ENCODE measurements at regions not wholly inside any gene's neighbourhood (a gene's known extent, or its start where the extent isn't known, plus 50 kb on each side); places are given as distances from the start of the nearest gene placed in this dataset.

DNA sequence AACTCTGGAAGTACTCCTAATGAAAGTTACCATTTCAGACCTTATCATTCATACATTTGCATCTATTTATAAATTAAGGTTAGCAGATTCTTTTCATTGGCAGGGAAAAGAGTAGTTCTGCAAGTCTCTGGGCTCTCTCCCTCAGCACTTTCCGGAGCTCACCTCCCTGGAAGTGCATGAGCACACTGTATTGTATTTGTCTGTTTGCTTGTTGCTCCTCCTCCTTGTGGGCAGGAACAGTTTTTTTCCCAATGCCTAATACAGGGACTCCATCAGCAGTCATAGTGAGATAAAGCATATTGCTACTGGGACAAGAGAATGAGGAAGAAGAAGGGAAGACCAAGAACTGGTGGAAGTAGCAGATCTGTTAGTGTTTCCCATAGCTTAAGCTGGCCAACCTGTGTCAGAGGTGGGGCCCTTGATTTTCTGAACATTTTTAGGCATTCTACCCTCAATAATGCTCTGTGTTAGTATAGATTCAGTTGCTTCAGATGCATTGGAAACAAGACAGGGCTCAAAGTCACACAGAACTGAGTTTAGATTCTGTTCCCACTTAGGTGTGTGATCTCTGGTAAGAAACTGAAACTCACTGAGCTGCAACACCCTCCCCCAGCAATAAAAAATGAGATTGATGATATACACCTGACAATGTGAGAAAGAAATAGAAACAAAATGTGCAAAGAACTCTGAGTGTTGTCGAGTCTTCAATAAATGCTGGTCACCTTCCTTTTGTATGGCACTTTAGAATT is 407.8 kb downstream of the TUSC7 start:
- no peak for DNase-seq
- Histone ChIP-seq H3K4me1 (peaks cover 23% of the 10 kb centered on the region), H3K9me3 (replicated peaks) (no peaks in the 10 kb centered on the region), H3K4me3 (no peak overlapping the region), H3K27ac (no peak overlapping the region), H3K27me3 (no peaks in the 10 kb centered on the region), H3K36me3 (no peaks in the 10 kb centered on the region)

DNA sequence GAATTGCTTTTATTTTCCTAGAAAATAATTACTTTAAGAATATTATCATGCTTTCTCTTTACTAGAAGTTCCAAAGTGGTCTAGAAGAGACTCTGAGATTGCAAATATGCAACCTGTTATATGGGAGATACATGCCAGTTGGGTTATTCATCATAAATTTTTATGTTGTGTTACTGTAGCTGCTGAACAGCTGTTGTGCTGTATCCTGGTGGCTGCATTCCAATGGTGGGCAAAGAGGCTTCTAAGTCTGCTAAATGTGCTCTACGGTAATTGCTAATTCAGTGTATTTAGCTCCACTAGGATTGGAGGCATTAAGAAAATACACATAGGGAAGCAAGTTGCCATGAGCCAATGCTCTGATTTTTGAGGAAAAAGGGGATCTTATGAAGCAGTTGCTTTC is 409.0 kb downstream of the TUSC7 start:
- Histone ChIP-seq H3K27me3 (no peaks in the 10 kb centered on the region), H3K9me3 (replicated peaks) (no peaks in the 10 kb centered on the region), H3K4me3 (no peak overlapping the region), H3K27ac (peak overlapping the region; percentile 11), H3K36me3 (no peaks in the 10 kb centered on the region), H3K4me1 (peaks cover 23% of the 10 kb centered on the region)
- peak; percentile 52 to 53 for DNase-seq

DNA sequence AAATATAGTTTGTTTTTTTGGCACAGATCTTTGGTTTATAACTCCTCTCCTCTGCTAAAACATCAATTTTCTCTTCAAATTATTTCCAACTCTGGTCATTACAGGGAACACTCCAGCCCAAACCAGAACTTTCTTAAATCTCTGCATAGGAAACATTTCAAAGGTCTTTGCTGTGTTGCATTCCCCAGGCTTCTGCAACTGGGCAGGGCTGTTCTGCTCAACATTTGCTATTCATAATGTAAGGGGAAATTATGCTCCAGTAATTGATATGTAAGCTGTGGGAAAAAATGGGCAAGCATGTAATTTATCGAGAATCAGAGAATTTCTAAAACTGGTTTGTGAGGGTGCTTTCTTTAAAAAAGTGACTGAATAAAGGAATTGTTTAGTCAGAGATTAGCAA is 410.4 kb downstream of the TUSC7 start:
- H3K4me3 ChIP-seq: no peak overlapping the region
- DNase-seq: no peak
- H3K27me3 ChIP-seq: no peaks in the 10 kb centered on the region
- peaks cover 20% of the 10 kb centered on the region for H3K4me1 ChIP-seq
- no peaks in the 10 kb centered on the region for H3K9me3 ChIP-seq (replicated peaks)
- H3K36me3 ChIP-seq: no peaks in the 10 kb centered on the region
- no peak overlapping the region for H3K27ac ChIP-seq

DNA sequence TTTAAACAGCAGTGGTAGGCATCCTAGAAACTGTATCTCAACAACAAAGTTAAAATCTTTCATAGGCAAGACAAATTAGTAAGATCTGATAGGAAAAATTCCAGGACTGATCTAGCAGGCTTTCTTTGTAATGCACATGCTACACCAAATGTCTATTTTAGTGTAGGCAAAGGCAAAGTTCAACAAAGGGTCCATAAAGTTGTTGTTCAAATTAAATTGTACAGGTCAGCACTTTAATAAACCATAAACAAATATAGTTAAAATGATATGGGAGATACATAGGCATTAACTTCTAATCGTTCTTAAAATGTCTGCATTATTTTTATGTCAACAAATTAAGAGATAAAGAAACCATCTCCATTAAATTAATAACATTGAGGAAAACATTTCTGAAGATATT is 413.0 kb downstream of the TUSC7 start:
- Histone ChIP-seq H3K4me1 (peaks cover 16% of the 10 kb centered on the region), H3K9me3 (replicated peaks) (no peaks in the 10 kb centered on the region), H3K36me3 (no peaks in the 10 kb centered on the region), H3K27ac (no peak overlapping the region), H3K4me3 (no peak overlapping the region), H3K27me3 (no peaks in the 10 kb centered on the region)
- no peak for DNase-seq

DNA sequence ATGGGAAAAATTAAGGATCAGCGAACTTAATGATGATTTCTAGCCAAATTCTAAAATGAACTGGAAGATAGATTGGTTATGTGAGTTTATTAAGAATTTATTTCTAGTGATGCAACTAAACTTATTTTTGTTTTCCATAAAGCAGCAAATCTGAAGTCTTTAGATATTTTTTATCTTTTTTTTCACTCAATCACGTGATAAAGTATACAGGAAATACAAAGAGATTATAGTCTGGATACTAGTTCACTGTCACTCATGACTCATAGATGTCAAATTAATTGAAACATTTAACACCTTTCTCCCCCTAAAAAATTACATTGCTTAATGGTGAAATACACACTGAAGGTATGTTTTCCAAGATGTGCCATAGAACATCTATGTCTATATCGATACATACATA is 416.9 kb downstream of the TUSC7 start:
- no peak for DNase-seq
- Histone ChIP-seq H3K9me3 (replicated peaks) (no peaks in the 10 kb centered on the region), H3K4me3 (no peak overlapping the region), H3K27ac (no peak overlapping the region), H3K36me3 (no peaks in the 10 kb centered on the region), H3K27me3 (no peaks in the 10 kb centered on the region), H3K4me1 (no peaks in the 10 kb centered on the region)

DNA sequence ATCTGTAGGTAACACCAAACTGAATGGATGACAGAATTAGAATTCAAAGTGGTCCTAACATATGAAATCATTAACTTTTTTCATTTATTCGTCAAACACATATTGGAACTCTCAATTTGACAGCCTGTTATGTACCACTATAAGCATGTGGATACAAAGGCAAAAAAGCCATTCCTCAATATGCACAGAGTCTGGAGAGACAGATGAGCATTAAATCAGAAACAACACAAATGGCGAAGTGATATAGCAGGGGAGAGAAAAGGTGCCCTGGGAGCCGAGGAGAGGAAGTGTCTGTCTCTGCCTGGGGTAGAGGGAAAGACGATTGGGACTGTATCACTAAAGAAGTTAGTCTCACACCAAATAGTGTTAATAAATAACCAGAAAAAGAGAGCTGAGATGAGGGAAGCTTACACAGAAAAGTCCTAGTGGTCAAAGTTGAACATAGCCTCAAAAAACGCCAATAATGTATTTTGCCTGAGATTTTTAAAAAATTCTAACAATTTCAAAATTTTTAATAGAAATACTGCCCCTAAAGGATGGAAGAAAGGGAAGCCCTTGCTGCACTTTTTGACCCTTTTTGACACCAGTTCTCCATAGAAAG is 417.5 kb downstream of the TUSC7 start:
- no peaks in the 10 kb centered on the region for H3K4me1 ChIP-seq
- H3K4me3 ChIP-seq: no peak overlapping the region
- H3K27ac ChIP-seq: no peak overlapping the region
- H3K36me3 ChIP-seq: no peaks in the 10 kb centered on the region
- H3K27me3 ChIP-seq: no peaks in the 10 kb centered on the region
- DNase-seq: no peak
- no peaks in the 10 kb centered on the region for H3K9me3 ChIP-seq (replicated peaks)

DNA sequence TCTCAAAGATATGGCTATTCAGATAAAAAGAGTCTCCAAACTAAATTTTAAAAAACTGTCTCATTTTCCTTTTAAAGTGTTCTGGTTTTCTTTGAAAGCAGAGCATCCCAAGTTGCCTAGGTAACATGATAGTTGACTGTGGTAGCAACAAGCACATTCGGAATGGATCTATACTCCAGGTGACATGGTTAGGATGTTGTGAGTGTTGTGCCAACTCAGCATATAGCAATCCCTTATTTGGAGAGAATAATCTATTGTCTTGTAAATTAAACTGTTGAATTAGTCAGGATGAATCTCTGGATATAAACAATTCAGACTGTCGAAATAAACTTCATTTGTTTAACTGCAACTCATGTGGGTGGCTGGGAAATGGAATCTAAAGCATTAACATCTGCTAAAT is 418.6 kb downstream of the TUSC7 start:
- Histone ChIP-seq H3K9me3 (replicated peaks) (no peaks in the 10 kb centered on the region), H3K4me3 (no peak overlapping the region), H3K27ac (no peak overlapping the region), H3K4me1 (no peaks in the 10 kb centered on the region), H3K36me3 (no peaks in the 10 kb centered on the region), H3K27me3 (no peaks in the 10 kb centered on the region)
- no peak for DNase-seq

DNA sequence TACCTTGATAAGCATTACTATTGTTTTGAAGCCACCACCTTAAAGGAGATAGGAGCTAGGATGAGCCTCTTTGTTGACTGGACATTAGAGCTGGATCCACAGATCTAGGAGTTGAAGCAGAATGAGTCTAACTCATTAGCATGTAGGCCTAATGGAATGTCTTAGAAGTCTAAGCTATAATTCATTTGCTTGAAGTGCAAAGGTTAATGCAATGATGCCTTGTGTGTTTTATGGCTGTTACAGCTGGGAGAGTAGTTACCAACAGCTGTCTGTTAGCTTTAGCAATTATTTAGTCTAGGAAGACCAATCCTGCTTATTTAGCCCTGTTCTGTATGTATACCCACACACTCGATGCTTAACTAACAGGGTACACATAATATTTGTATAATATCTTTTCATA is 419.3 kb downstream of the TUSC7 start:
- no peaks in the 10 kb centered on the region for H3K4me1 ChIP-seq
- H3K4me3 ChIP-seq: no peak overlapping the region
- H3K27ac ChIP-seq: no peak overlapping the region
- H3K36me3 ChIP-seq: no peaks in the 10 kb centered on the region
- no peaks in the 10 kb centered on the region for H3K27me3 ChIP-seq
- no peak for DNase-seq
- no peaks in the 10 kb centered on the region for H3K9me3 ChIP-seq (replicated peaks)

DNA sequence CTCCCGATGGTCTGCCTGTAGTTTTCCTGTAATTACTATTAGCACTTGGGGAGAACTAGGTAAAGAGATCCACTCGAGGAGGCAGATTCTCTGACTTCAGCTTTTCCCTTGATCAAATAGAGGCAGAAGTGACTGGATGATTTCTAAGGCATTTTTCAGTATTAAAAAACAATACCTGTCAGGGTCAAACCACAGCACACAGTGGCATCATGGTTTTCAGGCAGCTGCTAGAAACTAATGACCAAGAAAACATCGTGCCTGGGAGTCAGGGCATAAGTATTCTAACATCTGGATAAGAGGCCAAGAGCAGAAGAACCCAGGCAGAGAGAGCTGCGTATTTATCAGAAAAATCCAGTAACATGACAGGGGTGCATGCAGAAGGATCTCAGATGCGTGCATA is 419.9 kb downstream of the TUSC7 start:
- no peak for DNase-seq
- H3K4me3 ChIP-seq: no peak overlapping the region
- H3K27me3 ChIP-seq: no peaks in the 10 kb centered on the region
- no peaks in the 10 kb centered on the region for H3K36me3 ChIP-seq
- no peak overlapping the region for H3K27ac ChIP-seq
- no peaks in the 10 kb centered on the region for H3K4me1 ChIP-seq
- no peaks in the 10 kb centered on the region for H3K9me3 ChIP-seq (replicated peaks)

DNA sequence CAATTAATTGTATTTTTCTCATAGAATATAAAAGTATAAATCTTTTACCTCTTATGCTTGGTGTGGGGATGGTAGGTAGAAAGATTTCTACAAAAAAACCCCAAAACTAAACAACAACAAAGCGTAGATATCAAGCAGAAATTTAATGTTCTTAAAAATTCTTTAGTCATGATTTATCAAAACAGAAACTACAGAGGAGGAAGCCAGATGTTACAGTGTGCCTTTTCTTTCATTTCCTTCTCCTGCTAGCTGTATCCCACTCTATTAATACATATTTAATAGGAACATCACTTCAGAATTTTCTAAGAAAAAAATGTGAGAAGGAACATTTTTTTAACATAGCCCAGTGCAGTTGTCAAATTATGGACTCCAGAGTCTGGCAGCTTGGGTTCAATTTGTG is 420.6 kb downstream of the TUSC7 start:
- no peak overlapping the region for H3K4me3 ChIP-seq
- no peaks in the 10 kb centered on the region for H3K4me1 ChIP-seq
- DNase-seq: no peak
- H3K9me3 ChIP-seq (replicated peaks): no peaks in the 10 kb centered on the region
- no peak overlapping the region for H3K27ac ChIP-seq
- H3K36me3 ChIP-seq: no peaks in the 10 kb centered on the region
- H3K27me3 ChIP-seq: no peaks in the 10 kb centered on the region

DNA sequence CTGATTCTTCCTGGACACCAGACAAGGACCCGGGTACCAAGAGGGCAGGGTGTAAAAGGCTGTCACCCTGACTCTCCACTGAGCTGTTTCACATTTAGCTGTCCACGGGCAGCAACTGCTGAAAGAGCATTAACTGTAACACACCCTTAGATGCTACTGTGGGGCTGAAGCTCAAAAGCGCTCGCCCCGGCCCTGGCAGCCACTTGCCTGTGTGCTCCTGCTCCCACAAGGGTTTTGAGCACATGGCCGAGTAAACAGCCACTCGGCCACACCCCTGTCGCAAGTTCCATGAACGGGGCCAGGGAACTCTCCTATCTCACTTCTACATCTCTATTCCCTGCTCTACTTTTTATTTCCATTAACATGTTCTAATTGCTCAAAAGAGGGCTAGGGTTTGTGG is 421.7 kb downstream of the TUSC7 start:
- Histone ChIP-seq H3K36me3 (no peaks in the 10 kb centered on the region), H3K4me1 (no peaks in the 10 kb centered on the region), H3K27me3 (no peaks in the 10 kb centered on the region), H3K4me3 (no peak overlapping the region), H3K27ac (no peak overlapping the region), H3K9me3 (replicated peaks) (no peaks in the 10 kb centered on the region)
- no peak for DNase-seq

DNA sequence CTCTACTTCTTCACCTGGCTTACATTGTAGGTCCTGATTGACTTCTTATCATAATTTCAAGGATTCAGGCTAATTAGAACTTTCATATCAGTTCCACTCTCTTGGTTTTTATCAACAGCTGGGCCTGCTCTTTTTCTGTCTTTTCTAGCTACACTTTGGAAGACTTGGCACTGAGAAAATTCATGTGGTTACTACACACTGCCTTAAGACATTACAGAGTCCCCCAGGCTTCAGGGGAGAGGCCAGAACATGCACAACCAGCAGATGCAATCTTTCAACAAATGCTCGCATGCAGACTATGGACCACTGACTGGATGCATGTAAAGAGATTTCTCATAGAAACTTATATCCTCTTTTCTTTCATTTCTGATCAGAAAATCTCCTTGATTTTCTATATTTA is 423.5 kb downstream of the TUSC7 start:
- Histone ChIP-seq H3K4me1 (no peaks in the 10 kb centered on the region), H3K4me3 (no peak overlapping the region), H3K9me3 (replicated peaks) (no peaks in the 10 kb centered on the region), H3K27me3 (no peaks in the 10 kb centered on the region), H3K36me3 (no peaks in the 10 kb centered on the region), H3K27ac (no peak overlapping the region)
- no peak for DNase-seq

DNA sequence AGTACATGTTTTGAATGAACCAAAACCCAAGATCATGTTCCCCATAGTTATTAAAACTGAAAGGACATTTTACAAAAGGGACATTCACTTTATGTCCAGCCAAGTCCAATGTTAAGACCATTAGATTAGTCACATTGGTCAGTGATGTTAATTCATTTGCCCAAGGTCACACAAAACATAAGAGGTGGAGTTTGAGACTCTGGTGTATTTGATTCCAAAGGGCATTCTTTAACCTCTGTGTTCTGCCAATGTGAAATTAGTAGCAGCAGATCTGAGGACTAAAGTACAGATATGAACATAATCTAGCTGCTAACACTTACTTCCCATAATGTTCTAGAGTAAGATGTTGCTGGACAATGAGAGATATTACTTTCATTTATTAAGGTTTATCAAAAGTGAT is 425.6 kb downstream of the TUSC7 start:
- Histone ChIP-seq H3K4me1 (no peaks in the 10 kb centered on the region), H3K27me3 (no peaks in the 10 kb centered on the region), H3K36me3 (no peaks in the 10 kb centered on the region; the same call in 1 of the 2 replicates), H3K9me3 (replicated peaks) (no peaks in the 10 kb centered on the region), H3K4me3 (no peak overlapping the region), H3K27ac (no peak overlapping the region)
- DNase-seq: no peak

DNA sequence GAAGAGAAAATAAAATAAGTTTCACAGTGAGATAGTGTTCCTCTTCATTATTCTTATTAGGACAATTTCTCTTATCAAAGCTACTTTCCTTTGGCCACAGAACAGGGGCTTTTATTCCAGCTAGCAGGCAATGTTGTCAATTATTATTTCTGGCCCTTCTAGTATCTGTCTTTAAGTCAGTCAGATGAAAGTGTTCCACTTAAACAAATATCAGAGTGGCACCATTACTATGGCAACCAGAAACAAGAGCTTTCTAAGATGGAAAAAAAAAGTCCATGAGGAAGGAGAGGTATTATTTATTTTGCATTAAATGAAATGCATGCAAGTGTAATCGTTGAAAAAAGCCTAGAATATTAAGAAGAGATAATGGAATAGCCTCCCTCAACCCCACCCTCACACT is 426.4 kb downstream of the TUSC7 start:
- Histone ChIP-seq H3K27me3 (no peaks in the 10 kb centered on the region), H3K36me3 (no peaks in the 10 kb centered on the region; the same call in 1 of the 2 replicates), H3K4me3 (no peak overlapping the region), H3K4me1 (no peaks in the 10 kb centered on the region), H3K9me3 (replicated peaks) (no peaks in the 10 kb centered on the region), H3K27ac (no peak overlapping the region)
- DNase-seq: no peak

DNA sequence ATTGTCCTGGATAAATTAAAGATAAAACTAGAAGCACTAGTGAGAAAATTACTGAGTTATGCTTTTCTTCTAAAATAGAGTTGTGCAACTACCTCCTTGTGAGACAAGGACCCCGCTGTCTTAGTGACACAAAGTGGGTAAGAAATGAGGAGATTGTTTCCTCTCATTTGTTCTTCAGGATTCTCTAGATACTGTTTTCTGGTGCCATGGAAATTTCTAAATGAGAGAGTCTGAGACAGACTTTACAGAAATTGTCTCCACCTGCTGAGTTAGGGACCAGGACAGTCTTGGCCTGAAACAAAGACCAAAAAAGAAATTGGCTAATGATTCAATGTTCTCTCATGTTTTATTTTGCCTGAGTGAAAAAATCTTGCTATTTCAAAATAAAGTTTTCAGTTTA is 427.5 kb downstream of the TUSC7 start:
- Histone ChIP-seq H3K9me3 (replicated peaks) (no peaks in the 10 kb centered on the region), H3K4me3 (no peak overlapping the region), H3K4me1 (no peaks in the 10 kb centered on the region), H3K27ac (no peak overlapping the region), H3K36me3 (no peaks in the 10 kb centered on the region; the same call in 1 of the 2 replicates), H3K27me3 (no peaks in the 10 kb centered on the region)
- DNase-seq: no peak

DNA sequence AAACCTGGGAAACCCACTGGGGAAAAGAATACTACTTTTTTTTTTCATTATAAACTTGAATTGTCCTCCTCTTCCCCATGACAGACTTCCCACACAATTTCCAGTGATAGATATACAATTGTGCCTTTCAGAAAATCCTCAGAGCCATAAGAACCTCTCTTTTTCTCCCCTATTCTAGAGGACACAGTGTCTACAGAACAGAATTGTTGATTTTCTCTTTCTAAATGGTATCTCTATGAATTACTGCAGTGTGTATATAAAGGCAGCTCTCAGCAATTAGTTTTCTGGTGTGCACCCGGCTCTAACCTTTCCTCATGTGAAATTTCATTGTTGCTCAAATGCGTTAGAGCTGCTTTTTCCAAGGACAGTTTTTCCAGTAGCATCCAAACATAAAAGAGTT is 430.1 kb downstream of the TUSC7 start:
- Histone ChIP-seq H3K27me3 (peaks cover 9% of the 10 kb centered on the region; the same call in 1 of the 2 replicates), H3K4me1 (no peaks in the 10 kb centered on the region), H3K9me3 (replicated peaks) (no peaks in the 10 kb centered on the region), H3K36me3 (no peaks in the 10 kb centered on the region; the same call in 1 of the 2 replicates), H3K27ac (no peak overlapping the region), H3K4me3 (no peak overlapping the region)
- DNase-seq: no peak
